Endothelial cell of umbilical vein (primary cell): ENCODE measurements at regions not wholly inside any gene's neighbourhood (a gene's known extent, or its start where the extent isn't known, plus 50 kb on each side); places are given as distances from the start of the nearest gene placed in this dataset.

ENCODE experiments used
- EZH2 ChIP-seq: IDR thresholded peaks from 2 replicates; pipeline ENCODE4 v1.6.1; 2012; ENCODE audit warnings: borderline replicate concordance, low read depth, mild to moderate bottlenecking, moderate library complexity, low read length, inconsistent platforms; ENCODE audit not compliant: severe bottlenecking
- GATA2 ChIP-seq: IDR thresholded peaks from 2 replicates; pipeline ENCODE4 v1.7.0; 2011; ENCODE audit warnings: low read depth, mild to moderate bottlenecking, moderate library complexity, mixed read lengths, low read length; ENCODE audit not compliant: insufficient read length, insufficient read depth
- POLR2A ChIP-seq: IDR thresholded peaks from 2 replicates; pipeline ENCODE4 v1.6.1; 2012; ENCODE audit warnings: low read depth, mild to moderate bottlenecking, control low read depth, low read length
- POLR2AphosphoS5 ChIP-seq: IDR thresholded peaks from 2 replicates; pipeline ENCODE4 v1.6.1; 2012; ENCODE audit warnings: low read depth, mild to moderate bottlenecking, control low read depth, low read length, moderate library complexity; ENCODE audit not compliant: insufficient read depth
- TF ChIP-seq, protein P1 (sequence below): IDR thresholded peaks from 2 replicates; pipeline ENCODE4 v1.6.1; 2011; ENCODE audit not compliant: insufficient read depth, insufficient read length
- TF ChIP-seq, protein P2 (sequence below), 2 donors: IDR thresholded peaks; 1 replicate in 1 of 2; 2 replicates in 1 of 2; pipeline ENCODE4 v1.5.1; 2011; ENCODE audit warnings: low read length in 2 of 2, mild to moderate bottlenecking in 2 of 2, moderate library complexity in 2 of 2, control low read depth in 1 of 2, inconsistent platforms in 1 of 2, low read depth in 1 of 2; ENCODE audit not compliant: insufficient read depth in 1 of 2; ENCODE audit errors: extremely low read depth in 1 of 2

DNA sequence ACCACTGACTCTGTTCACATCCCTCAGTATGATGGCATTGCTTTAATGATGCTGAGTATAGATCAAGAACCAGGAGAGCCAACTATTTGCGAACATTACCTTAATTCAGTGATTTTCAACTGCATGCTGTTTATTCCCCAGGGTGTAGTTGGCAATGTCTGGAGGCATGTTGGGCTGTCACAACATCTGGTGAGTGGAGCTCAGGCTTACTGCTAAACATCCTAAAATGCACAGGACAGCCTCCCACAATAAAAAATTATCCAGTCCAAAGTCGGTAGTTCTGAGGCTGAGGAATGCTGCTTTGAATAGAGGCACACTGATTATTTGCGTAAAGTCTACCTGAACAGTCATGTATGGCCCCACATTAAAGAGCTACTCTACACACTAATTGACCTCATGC is 94.8 kb upstream of the OPRM1 start:
- TF ChIP-seq, protein P1, sequence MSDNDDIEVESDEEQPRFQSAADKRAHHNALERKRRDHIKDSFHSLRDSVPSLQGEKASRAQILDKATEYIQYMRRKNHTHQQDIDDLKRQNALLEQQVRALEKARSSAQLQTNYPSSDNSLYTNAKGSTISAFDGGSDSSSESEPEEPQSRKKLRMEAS, result no peak
- TF ChIP-seq POLR2A (no peak), POLR2AphosphoS5 (no peak), GATA2 (no peak), EZH2 (no peak)
- TF ChIP-seq, protein P2, sequence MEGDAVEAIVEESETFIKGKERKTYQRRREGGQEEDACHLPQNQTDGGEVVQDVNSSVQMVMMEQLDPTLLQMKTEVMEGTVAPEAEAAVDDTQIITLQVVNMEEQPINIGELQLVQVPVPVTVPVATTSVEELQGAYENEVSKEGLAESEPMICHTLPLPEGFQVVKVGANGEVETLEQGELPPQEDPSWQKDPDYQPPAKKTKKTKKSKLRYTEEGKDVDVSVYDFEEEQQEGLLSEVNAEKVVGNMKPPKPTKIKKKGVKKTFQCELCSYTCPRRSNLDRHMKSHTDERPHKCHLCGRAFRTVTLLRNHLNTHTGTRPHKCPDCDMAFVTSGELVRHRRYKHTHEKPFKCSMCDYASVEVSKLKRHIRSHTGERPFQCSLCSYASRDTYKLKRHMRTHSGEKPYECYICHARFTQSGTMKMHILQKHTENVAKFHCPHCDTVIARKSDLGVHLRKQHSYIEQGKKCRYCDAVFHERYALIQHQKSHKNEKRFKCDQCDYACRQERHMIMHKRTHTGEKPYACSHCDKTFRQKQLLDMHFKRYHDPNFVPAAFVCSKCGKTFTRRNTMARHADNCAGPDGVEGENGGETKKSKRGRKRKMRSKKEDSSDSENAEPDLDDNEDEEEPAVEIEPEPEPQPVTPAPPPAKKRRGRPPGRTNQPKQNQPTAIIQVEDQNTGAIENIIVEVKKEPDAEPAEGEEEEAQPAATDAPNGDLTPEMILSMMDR (IDR thresholded peaks at IDR 0.05; ENCODE audit: extremely low read depth in 1 of 2, insufficient read depth in 1 of 2, low read depth in 1 of 2, low read length in 2 of 2), result no peak
